ENCODE measurements at regions not wholly inside any gene's neighbourhood (a gene's known extent, or its start where the extent isn't known, plus 50 kb on each side); places are given as distances from the start of the nearest gene placed in this dataset.
"Not testable (repeated sequence)": the region's sequence is repeated elsewhere in the genome, so short reads cannot be mapped to it uniquely, and the experiment has no call there.

GRCh38 chr3:20657560-20657959 lies 471.6 kb upstream of the SGO1 start:
- no peak for DNase-seq (ENCODE audit: low read depth in 1 of 2, low spot score in 1 of 2)

DNA sequence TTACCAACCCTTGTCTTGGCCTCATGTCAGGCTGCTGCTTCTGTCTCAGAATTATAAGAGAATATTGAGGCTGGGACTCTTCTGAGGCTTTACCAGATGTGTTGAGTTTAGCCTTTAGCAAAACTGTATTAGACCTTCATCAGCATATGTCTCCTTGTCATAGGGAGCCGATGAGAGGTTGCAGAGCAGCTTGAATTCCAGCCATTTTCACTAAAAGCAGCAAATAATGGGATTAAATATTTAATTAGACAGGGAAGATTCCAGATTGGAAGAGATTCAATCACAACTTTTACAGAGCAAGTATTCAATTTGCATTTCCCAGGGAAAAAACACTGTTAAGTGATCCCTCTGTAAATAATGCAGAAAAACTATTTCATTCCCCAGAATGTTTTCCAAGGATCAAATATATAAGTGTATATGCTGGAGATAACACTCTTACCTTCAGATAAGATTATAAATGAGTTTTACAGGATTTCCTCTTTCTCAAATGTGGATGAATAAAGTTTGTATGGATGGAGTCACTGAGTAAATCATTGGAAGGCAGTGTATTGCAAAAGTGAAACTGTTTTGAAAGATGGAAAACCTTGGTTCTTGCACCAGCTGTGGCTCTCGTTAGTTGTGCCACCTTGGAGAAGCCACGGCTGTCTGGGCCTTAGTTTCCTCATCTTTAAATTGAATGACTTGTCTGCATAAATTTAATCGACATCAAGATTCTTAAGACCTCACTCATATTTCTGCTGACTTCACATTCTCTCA lies 466.4 kb upstream of the SGO1 start:
- DNase-seq (ENCODE audit: low read depth in 1 of 2, low spot score in 1 of 2): no peak

- no peak for DNase-seq (ENCODE audit: low read depth in 1 of 2, low spot score in 1 of 2)
Measured at GRCh38 chr3:20648921-20649381, 462.9 kb upstream of the SGO1 start.

DNA sequence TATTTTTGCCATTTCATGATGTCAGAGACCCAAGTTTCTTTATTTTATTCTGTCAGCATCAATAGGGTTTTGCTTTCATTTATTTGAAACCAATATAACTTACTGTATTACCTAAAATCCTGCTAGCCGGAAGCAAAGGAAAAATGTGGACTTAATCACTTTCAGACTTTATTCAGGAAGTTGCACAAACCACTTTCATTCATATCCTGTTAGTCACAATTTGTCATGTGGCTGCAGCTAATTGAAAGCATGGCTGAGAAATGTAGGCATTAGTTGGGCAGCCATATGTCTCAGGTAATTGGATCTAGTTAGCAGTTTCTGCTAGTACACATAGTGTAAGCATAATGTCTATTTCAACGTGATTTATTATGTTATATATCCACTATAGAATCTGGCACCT lies 462.3 kb upstream of the SGO1 start:
- DNase-seq (ENCODE audit: low read depth in 1 of 2, low spot score in 1 of 2): no peak

GRCh38 chr3:20646425-20646824 lies 460.4 kb upstream of the SGO1 start:
- no peak for DNase-seq (ENCODE audit: low read depth in 1 of 2, low spot score in 1 of 2)

- DNase-seq (ENCODE audit: low read depth in 1 of 2, low spot score in 1 of 2): no peak
Measured at GRCh38 chr3:20645340-20645739, 459.3 kb upstream of the SGO1 start.

DNA sequence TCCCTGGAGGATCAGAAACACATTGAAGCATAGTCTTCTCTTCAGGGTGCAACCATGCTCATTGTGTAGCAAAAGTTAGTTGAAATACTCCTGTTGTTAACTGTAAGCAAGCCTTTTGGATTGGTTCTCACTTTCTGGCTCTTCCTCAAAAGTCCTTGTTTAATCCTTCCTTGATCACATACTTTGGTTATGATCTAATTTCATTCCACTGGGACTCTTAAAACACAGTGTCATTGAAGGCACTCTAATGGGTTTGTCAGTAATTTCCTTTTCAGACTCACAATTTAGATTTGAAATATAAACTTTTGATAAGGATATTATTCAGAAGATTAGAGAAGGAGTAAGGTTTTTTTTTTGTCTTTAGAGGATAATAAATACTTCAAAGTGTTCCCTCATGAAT lies 451.7 kb upstream of the SGO1 start:
- no peak for DNase-seq (ENCODE audit: low read depth in 1 of 2, low spot score in 1 of 2)

DNA sequence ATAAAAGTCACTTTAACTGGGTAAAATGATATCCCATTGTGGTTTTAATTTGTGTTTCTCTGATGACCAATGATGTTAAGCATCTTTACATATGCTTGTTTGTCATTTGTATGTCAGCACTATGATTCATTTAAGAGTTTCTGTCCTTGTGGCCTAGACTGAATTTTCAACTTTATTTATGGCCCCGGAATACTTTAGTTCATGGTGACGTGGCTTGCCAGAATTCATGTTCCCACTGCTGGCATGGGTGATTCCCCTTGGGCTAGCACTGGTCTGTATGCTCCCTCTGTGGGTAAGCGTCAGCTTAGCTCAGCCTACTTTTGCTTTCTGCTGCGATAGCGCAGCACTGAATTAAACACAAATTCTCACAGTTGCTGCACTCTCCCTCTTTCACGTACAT lies 436.3 kb upstream of the SGO1 start:
- no peak for DNase-seq (ENCODE audit: low read depth in 1 of 2, low spot score in 1 of 2)

- DNase-seq (ENCODE audit: low read depth in 1 of 2, low spot score in 1 of 2): not testable (repeated sequence)
Measured at GRCh38 chr3:20618621-20619020, 432.6 kb upstream of the SGO1 start.

GRCh38 chr3:20618181-20618580 lies 432.2 kb upstream of the SGO1 start:
- not testable (repeated sequence) for DNase-seq (ENCODE audit: low read depth in 1 of 2, low spot score in 1 of 2)

DNA sequence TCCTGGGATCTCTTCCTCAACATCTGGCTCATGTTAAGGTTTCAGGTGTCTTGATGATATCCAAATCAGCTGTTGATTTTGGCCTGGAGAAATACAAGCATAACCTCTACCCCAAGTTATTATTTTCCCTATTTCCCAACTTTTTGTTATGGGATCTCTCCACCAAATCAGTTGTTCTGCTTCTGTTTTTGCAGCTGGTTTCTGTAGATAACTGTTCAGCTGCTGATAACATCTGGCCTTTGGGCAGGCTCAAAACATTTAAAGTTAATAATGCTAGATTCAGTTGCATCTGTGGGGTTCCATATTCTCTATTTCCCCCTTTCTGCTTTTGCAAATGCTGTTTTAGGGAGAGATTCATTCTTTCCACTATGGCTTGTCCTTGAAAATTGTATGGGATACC lies 430.0 kb upstream of the SGO1 start:
- DNase-seq (ENCODE audit: low read depth in 1 of 2, low spot score in 1 of 2): not testable (repeated sequence)

- no peak for DNase-seq (ENCODE audit: low read depth in 1 of 2, low spot score in 1 of 2)
Measured at GRCh38 chr3:20608054-20608738, 422.2 kb upstream of the SGO1 start.

DNA sequence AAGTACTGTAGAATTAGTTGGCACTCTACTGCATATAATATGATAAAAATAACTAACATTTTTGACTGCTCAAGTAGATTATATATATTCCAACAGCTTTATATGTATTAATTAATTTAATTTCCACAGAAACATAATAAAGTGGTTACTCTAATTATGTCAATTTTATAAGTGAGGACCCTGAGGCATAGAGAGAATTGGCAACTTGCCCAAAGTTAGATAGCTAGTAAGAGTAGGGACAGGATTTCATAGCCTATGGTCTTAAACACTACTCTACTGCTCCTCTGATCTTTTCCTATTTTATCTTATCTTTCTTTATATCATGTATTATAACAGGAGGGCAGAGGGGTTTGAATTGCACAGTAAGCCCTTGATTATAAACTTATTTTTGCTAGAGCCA lies 418.7 kb upstream of the SGO1 start:
- no peak for DNase-seq (ENCODE audit: low read depth in 1 of 2, low spot score in 1 of 2)

GRCh38 chr3:20589275-20589674 lies 403.3 kb upstream of the SGO1 start:
- no peak for DNase-seq (ENCODE audit: low read depth in 1 of 2, low spot score in 1 of 2)

DNA sequence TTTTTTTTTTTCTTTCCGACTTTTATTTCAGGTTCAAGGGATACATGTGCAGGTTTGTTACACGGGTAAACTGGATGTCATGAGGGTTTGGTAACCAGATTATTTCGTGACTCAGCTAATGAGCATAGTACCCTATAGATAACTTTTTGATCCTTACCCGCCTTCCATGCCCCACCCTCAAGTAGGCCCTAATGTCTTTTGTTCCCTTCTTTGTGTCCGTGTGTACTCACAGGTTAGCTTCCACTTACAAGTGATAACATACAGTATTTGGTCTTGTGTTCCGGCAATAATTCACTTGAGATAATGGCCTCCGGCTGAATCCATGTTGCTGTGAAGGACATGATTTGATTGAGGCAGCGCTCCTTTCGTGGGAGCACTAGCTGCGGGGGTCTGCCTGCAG lies 402.8 kb upstream of the SGO1 start:
- no peak for DNase-seq (ENCODE audit: low read depth in 1 of 2, low spot score in 1 of 2)

- DNase-seq (ENCODE audit: low read depth in 1 of 2, low spot score in 1 of 2): no peak
Measured at GRCh38 chr3:20583648-20584047, 397.6 kb upstream of the SGO1 start.

- DNase-seq (ENCODE audit: low read depth in 1 of 2, low spot score in 1 of 2): no peak
Measured at GRCh38 chr3:20576228-20576627, 390.2 kb upstream of the SGO1 start.

DNA sequence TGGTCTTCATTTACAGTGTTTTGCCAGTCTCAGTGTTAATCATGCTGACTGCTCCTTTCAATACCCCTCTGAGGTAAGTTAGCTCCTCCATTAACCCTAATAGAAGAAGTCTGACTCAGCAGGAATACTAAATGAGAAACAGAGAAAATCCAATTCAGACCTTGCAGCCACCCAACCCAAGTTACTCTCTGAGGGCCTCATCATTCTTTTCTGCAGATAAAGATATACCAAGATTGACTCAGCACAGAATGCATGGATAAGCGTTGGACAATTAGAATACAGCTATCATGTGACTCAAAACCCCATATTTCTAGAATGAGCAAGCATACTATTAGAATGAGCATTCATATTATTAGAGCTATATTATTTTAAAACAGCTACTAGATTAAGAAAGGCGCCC lies 389.1 kb upstream of the SGO1 start:
- no peak for DNase-seq (ENCODE audit: low read depth in 1 of 2, low spot score in 1 of 2)

DNA sequence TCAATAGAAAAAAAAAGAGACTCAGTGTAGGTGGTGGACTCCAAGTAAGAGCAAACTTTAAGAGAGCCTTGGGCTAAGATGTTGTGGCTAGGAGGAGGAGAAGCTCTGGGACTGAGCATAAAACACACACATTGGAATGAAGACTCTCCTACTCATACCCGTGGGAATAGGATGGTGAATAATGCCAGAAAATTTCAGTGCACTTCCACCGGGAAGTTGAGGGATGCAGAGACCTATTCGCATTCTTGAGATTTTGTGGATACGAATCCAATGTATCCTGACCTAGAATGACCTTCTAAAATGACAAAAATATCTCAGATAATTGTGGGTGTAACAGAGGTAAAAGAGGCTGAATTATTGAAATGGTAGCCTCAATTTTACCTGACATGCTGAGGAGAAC lies 388.7 kb upstream of the SGO1 start:
- DNase-seq (ENCODE audit: low read depth in 1 of 2, low spot score in 1 of 2): no peak

GRCh38 chr3:20573175-20573574 lies 387.2 kb upstream of the SGO1 start:
- DNase-seq (ENCODE audit: low read depth in 1 of 2, low spot score in 1 of 2): no peak

DNA sequence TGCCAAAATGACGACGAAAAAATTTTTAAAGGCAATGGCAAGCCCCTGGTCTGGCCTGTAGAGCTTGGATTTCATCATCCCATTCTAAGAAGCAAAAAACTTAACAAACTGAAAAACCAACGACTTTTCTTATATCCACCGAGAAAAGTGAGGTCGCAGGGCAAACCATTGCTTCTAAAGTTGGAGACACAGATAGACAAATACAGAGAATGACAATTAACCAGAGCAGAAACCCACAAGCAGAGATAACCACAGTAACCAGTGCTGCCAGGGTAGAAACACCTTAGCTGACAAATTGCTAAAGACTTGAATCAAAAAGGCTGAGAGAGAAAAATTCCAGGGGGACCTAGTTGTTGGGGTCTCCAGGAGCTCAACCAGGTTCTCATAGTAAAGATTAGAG lies 386.5 kb upstream of the SGO1 start:
- DNase-seq (ENCODE audit: low read depth in 1 of 2, low spot score in 1 of 2): no peak

DNA sequence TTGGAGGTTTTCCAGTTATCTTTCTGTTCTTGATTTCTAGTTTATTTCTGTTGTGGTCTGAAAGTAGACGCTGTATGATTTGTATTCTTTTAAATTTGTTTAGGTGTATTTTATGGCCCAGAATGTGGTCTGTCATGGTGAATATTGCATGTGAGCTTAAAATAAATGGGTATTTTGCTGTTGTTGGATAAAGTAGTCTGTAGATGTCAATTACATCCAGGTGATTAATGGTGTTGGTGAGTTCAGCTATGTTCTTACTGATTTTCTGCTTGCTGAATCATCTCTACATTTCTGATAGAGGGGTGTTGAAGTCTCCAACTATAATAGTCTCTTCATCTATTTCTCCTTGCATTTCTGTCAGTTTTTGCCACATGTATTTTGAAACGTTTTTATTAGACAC lies 383.3 kb upstream of the SGO1 start:
- DNase-seq (ENCODE audit: low read depth in 1 of 2, low spot score in 1 of 2): no peak

- DNase-seq (ENCODE audit: low read depth in 1 of 2, low spot score in 1 of 2): no peak
Measured at GRCh38 chr3:20564966-20565365, 379.0 kb upstream of the SGO1 start.
